Right lobe of liver (tissue), 6 donors: ENCODE measurements at regions not wholly inside any gene's neighbourhood (a gene's known extent, or its start where the extent isn't known, plus 50 kb on each side); places are given as distances from the start of the nearest gene placed in this dataset.

ENCODE experiments used
- ATAC-seq, 4 donors: fragments of 200-7000 bp; cut with Tn5 transposase; one replicate each; pipeline ENCODE4 v1.9.1; 2020; ENCODE audit warnings: mild to moderate bottlenecking in 4 of 4, moderate library complexity in 4 of 4
- DNase-seq, 3 donors: peaks; one replicate each; pipeline ENCODE4 v3.0.0-alpha.2; 2020
- H3K27ac ChIP-seq, 3 donors: fragments of 200-600 bp; one replicate each; pipeline ENCODE4 v1.8.0; 2022
- H3K27me3 ChIP-seq, 2 donors: fragments of 200-600 bp; one replicate each; pipeline ENCODE4 v1.8.0; 2022
- H3K36me3 ChIP-seq, 4 donors: fragments of 200-600 bp; sonication (generic) in 1 of 4; one replicate each; pipeline versions ENCODE4 v1.5.1 to v1.8.0; 2017 to 2022; ENCODE audit warnings: control low read depth in 1 of 4
- H3K4me1 ChIP-seq, 4 donors: fragments of 200-600 bp; sonication (generic) in 1 of 4; one replicate each; pipeline versions ENCODE4 v1.5.1 to v1.8.0; 2017 to 2022; ENCODE audit warnings: control low read depth in 1 of 4
- H3K4me3 ChIP-seq, 3 donors: fragments of 200-600 bp; one replicate each; pipeline ENCODE4 v1.8.0; 2022
- H3K9me3 ChIP-seq, 4 donors: fragments of 200-600 bp; sonication (generic) in 1 of 4; one replicate each; pipeline versions ENCODE4 v1.5.1 to v1.8.0; 2017 to 2022; ENCODE audit warnings: control low read depth in 1 of 4
- CTCF ChIP-seq, 4 donors: fragments of 200-600 bp in 3 of 4; fragments of 450-650 bp in 1 of 4; IDR thresholded peaks; one replicate each; pipeline versions ENCODE4 v1.5.1 to v1.8.0; 2016 to 2022; ENCODE audit warnings: antibody characterized with exemption in 4 of 4, mild to moderate bottlenecking in 2 of 4
- POLR2A ChIP-seq: fragments of 450-650 bp; IDR thresholded peaks from one replicate; pipeline ENCODE4 v1.6.1; 2017; ENCODE audit warnings: antibody characterized with exemption, mild to moderate bottlenecking
- WGBS: methylation state at CpG from one replicate; pipeline ENCODE4 v1.1.6; 2018; ENCODE audit warnings: low coverage, low lambda C conversion rate; ENCODE audit not compliant: insufficient coverage; ENCODE audit errors: missing lambda C conversion rate; 5-methylcytosine and 5-hydroxymethylcytosine counted together
- intact Hi-C, 2 donors: fragments of 100-400 bp; cut with DNase I; formaldehyde crosslinking; loops; one replicate each; pipeline versions ENCODE4 v1.11.2 to v1.14.1; 2022
- donor health status: DM: no; HTN: yes; CAD: no.
- donor health status: DM: no; HTN: no; CAD: no.
- donor health status: DM: no; HTN: no; CAD: no.
- donor health status: DM: no; HTN: yes; CAD: no.
- donor health status: DM: no; HTN: yes; CAD: no.

- H3K4me1 ChIP-seq, result peaks cover 0 to 10% (median 0%) of the 10 kb centered on the region in 4 donors
- H3K27me3 ChIP-seq, result no peaks in the 10 kb centered on the region
- H3K9me3 ChIP-seq, result no peaks in the 10 kb centered on the region
- no peak overlapping the region for H3K4me3 ChIP-seq
- H3K27ac ChIP-seq, result no peak overlapping the region
- DNase-seq (no peak), ATAC-seq (peak in 2 of 4 donors; percentile 50 to 64)
- intact Hi-C loops, result no loop called here
- no peak for TF ChIP-seq POLR2A
- no peak for TF ChIP-seq CTCF (IDR thresholded peaks at IDR 0.05)
- H3K36me3 ChIP-seq, result no peaks in the 10 kb centered on the region
Measured at GRCh38 chr13:82827724-82828123, 1054.5 kb downstream of the SLITRK1 start.

DNA sequence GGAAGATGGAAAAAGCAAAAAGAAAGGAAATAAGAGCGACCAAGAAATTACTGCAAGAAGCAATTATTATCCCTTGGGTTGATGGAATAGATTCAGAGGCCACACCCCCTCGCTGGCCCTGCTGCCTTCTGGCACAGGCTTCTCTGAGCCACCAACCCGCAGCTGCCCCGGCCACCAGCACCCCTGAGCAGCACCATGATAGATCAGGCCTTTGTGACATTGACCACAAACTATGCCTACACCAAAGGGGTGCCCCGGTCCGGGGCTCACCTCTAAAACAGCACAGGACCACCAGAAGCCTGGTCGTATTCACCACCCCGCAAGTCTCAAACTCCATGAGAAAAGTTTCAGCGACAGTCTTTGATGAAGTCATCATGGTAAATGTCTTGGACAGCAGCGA is 1059.3 kb downstream of the SLITRK1 start:
- WGBS, result 40% methylated on average over 1 of the region's 10 CpGs
- H3K27ac ChIP-seq, result no peak overlapping the region
- no peaks in the 10 kb centered on the region for H3K36me3 ChIP-seq
- H3K4me1 ChIP-seq, result peaks cover 0 to 2% (median 0%) of the 10 kb centered on the region in 4 donors
- no peak overlapping the region for H3K4me3 ChIP-seq
- no peak for TF ChIP-seq POLR2A
- TF ChIP-seq CTCF (IDR thresholded peaks at IDR 0.05), result no peak
- H3K9me3 ChIP-seq, result no peaks in the 10 kb centered on the region
- DNase-seq, result no peak
- no peaks in the 10 kb centered on the region for H3K27me3 ChIP-seq
- ATAC-seq, result no peak
- intact Hi-C loops, result no loop called here

- TF ChIP-seq POLR2A (no peak), CTCF (IDR thresholded peaks at IDR 0.05) (no peak)
- Histone ChIP-seq H3K9me3 (no peaks in the 10 kb centered on the region), H3K4me1 (no peaks in the 10 kb centered on the region), H3K36me3 (no peaks in the 10 kb centered on the region), H3K4me3 (no peak overlapping the region), H3K27me3 (no peaks in the 10 kb centered on the region), H3K27ac (no peak overlapping the region)
- DNase-seq (no peak), ATAC-seq (no peak)
- WGBS, result 48% methylated on average over 3 of the region's 3 CpGs
- intact Hi-C loops, result no loop called here
Measured at GRCh38 chr13:82817133-82817532, 1065.1 kb downstream of the SLITRK1 start.

- Histone ChIP-seq H3K4me3 (no peak overlapping the region), H3K27me3 (no peaks in the 10 kb centered on the region), H3K36me3 (no peaks in the 10 kb centered on the region), H3K9me3 (no peaks in the 10 kb centered on the region), H3K4me1 (no peaks in the 10 kb centered on the region), H3K27ac (no peak overlapping the region)
- ATAC-seq (no peak), DNase-seq (no peak)
- 11% methylated on average over 1 of the region's 1 CpG for WGBS
- intact Hi-C loops, result no loop called here
- TF ChIP-seq CTCF (IDR thresholded peaks at IDR 0.05), result no peak
- TF ChIP-seq POLR2A, result no peak
Measured at GRCh38 chr13:82815791-82816190, 1066.5 kb downstream of the SLITRK1 start.

DNA sequence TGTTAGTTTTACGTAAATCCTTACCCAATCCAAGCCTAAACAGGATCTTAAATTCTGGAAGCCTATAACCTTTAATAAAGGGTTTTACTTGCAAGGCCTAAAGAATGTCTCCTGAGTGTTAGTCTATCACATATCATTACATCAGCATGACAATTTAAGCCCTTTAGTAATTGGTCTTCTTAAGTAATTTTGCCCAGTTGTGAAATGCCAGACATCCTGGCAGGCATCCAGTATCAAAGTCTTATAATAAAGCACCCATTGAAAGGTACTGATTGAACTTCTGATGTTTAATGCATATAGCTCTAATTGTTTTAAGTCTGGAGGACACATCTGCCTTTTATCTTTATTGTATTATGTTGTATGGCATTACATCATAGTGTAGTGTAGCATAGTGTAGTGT is 1078.9 kb downstream of the SLITRK1 start:
- Histone ChIP-seq H3K4me1 (no peaks in the 10 kb centered on the region), H3K36me3 (no peaks in the 10 kb centered on the region), H3K4me3 (no peak overlapping the region), H3K9me3 (no peaks in the 10 kb centered on the region), H3K27me3 (no peaks in the 10 kb centered on the region), H3K27ac (no peak overlapping the region)
- ATAC-seq (no peak), DNase-seq (no peak)
- intact Hi-C loops, result no loop called here
- WGBS, result 80% methylated on average over 1 of the region's 1 CpG
- TF ChIP-seq POLR2A (no peak), CTCF (IDR thresholded peaks at IDR 0.05) (no peak)
